ENCODE measurements at regions not wholly inside any gene's neighbourhood (a gene's known extent, or its start where the extent isn't known, plus 50 kb on each side); places are given as distances from the start of the nearest gene placed in this dataset.
A peak's percentile ranks its signal among the peaks of the same experiment; 100 is the strongest.

DNA sequence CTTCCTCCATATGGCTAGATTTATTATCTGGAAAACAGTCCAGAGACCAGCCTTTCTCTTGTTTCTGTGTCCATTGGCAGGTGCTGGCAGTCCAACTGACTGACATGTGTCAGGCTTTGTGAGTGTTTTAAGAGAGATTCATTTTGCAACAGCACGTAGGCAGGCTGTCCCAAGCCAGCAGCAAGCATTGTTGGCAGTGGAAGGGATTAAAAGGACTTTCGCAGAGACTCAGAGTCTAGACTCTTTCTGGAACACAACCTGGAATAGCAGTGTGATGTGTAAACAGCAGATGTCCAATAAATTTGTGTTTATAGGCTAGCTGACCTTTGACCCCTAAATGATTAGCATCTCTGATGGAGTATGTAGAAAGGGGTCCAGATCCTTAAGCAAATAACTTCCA lies 222.2 kb upstream of the SERP2 start:
- Histone ChIP-seq H3K27ac (ENCODE audit: low read depth in 1 of 2, low read length in 1 of 2) (no peak overlapping the region), H3K9me3 (ENCODE audit: control insufficient read depth in 2 of 2, insufficient read depth in 1 of 2, low read length in 1 of 2) (no peaks in the 10 kb centered on the region)
- WGBS, result 98% methylated on average over 2 of the region's 2 CpGs

GRCh38 chr13:44153496-44153895 lies 220.1 kb upstream of the SERP2 start:
- WGBS, result 98% methylated on average over 4 of the region's 4 CpGs
- no peak overlapping the region for H3K4me3 ChIP-seq (ENCODE audit: low read length in 2 of 2)
- no peak overlapping the region for H3K27ac ChIP-seq (ENCODE audit: low read depth in 1 of 2, low read length in 1 of 2)

More for the DNA sequence above, 222.2 kb upstream of the SERP2 start:
- no peaks in the 10 kb centered on the region for H3K36me3 ChIP-seq (ENCODE audit: control insufficient read depth in 2 of 2, insufficient read depth in 2 of 2, low read length in 1 of 2)
- H3K4me3 ChIP-seq (ENCODE audit: low read length in 2 of 2), result no peak overlapping the region
- no peaks in the 10 kb centered on the region for H3K27me3 ChIP-seq (ENCODE audit: control insufficient read depth in 2 of 2, insufficient read depth in 1 of 2, low read length in 1 of 2)
- DNase-seq (ENCODE audit: low read depth in 6 of 9, low spot score in 9 of 9), result no peak
- peaks cover 0 to 9% of the 10 kb centered on the region in 2 donors for H3K4me1 ChIP-seq (ENCODE audit: control insufficient read depth in 2 of 2, insufficient read depth in 2 of 2, low read length in 2 of 2)

DNA sequence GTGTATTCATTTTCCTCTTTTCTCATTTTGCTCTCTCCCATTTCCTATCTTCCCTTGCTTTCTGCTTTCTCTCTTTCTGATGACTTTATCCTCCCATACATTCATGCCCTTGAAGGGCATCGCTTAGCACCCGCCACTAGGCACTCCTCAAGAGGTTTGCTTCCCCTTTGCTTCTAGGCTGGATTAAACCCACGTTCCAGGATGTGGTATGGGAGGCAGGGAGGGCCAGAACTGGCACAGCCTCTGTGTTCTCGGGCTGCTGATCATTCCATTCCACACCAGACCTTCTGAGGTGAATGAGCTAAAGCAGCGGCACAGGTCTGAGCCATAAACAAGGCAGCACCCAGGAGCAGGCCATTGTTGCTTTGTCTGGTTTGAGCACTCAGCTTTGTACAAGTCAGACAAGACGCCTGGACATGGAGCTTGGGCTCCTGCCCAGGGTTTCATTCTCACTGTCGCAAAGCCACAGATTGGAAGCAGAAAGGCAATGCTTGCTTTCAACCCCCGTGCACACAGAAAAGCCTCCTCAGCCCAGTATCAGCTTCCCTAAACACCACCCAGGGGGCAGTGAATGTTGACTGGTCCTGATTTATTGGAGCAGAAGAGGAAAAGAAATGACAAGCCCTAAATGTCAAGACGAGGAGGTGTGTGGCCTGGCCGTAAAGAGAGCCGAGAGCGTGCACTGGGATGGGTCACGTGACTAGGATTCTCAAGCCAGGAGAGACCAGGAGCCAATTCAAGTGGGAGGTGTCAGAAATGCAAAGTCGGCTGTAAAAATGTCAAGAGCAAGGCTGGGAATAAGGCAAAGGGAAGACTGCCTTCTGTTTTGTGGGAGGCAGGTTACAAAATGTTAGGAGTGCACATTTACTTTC lies 218.0 kb upstream of the SERP2 start:
- 67% methylated on average over 14 of the region's 14 CpGs for WGBS
- no peak overlapping the region for H3K4me3 ChIP-seq (ENCODE audit: low read length in 2 of 2)
- no peak for DNase-seq (ENCODE audit: low read depth in 6 of 9, low spot score in 9 of 9)

More at GRCh38 chr13:44153496-44153895, 220.1 kb upstream of the SERP2 start:
- H3K36me3 ChIP-seq (ENCODE audit: control insufficient read depth in 2 of 2, insufficient read depth in 2 of 2, low read length in 1 of 2), result no peaks in the 10 kb centered on the region
- H3K27me3 ChIP-seq (ENCODE audit: control insufficient read depth in 2 of 2, insufficient read depth in 1 of 2, low read length in 1 of 2), result no peaks in the 10 kb centered on the region
- peaks cover 0 to 11% of the 10 kb centered on the region in 2 donors for H3K4me1 ChIP-seq (ENCODE audit: control insufficient read depth in 2 of 2, insufficient read depth in 2 of 2, low read length in 2 of 2)
- no peaks in the 10 kb centered on the region for H3K9me3 ChIP-seq (ENCODE audit: control insufficient read depth in 2 of 2, insufficient read depth in 1 of 2, low read length in 1 of 2)
- DNase-seq (ENCODE audit: low read depth in 6 of 9, low spot score in 9 of 9), result no peak

GRCh38 chr13:44156294-44156658 lies 217.3 kb upstream of the SERP2 start:
- H3K27me3 ChIP-seq (ENCODE audit: control insufficient read depth in 2 of 2, insufficient read depth in 1 of 2, low read length in 1 of 2), result no peaks in the 10 kb centered on the region
- no peak overlapping the region for H3K27ac ChIP-seq (ENCODE audit: low read depth in 1 of 2, low read length in 1 of 2)
- DNase-seq (ENCODE audit: low read depth in 6 of 9, low spot score in 9 of 9), result no peak
- no peak overlapping the region for H3K4me3 ChIP-seq (ENCODE audit: low read length in 2 of 2)
- WGBS, result 96% methylated on average over 4 of the region's 4 CpGs
- peaks cover 0 to 22% of the 10 kb centered on the region in 2 donors for H3K4me1 ChIP-seq (ENCODE audit: control insufficient read depth in 2 of 2, insufficient read depth in 2 of 2, low read length in 2 of 2)
- H3K36me3 ChIP-seq (ENCODE audit: control insufficient read depth in 2 of 2, insufficient read depth in 2 of 2, low read length in 1 of 2), result no peaks in the 10 kb centered on the region
- no peaks in the 10 kb centered on the region for H3K9me3 ChIP-seq (ENCODE audit: control insufficient read depth in 2 of 2, insufficient read depth in 1 of 2, low read length in 1 of 2)

More for the DNA sequence above, 218.0 kb upstream of the SERP2 start:
- peaks cover 0 to 20% of the 10 kb centered on the region in 2 donors for H3K4me1 ChIP-seq (ENCODE audit: control insufficient read depth in 2 of 2, insufficient read depth in 2 of 2, low read length in 2 of 2)
- no peaks in the 10 kb centered on the region for H3K36me3 ChIP-seq (ENCODE audit: control insufficient read depth in 2 of 2, insufficient read depth in 2 of 2, low read length in 1 of 2)
- no peaks in the 10 kb centered on the region for H3K27me3 ChIP-seq (ENCODE audit: control insufficient read depth in 2 of 2, insufficient read depth in 1 of 2, low read length in 1 of 2)
- H3K27ac ChIP-seq (ENCODE audit: low read depth in 1 of 2, low read length in 1 of 2), result peak overlapping the region; percentile 21 to 27
- no peaks in the 10 kb centered on the region for H3K9me3 ChIP-seq (ENCODE audit: control insufficient read depth in 2 of 2, insufficient read depth in 1 of 2, low read length in 1 of 2)

GRCh38 chr13:44157606-44158005 lies 216.0 kb upstream of the SERP2 start:
- DNase-seq (ENCODE audit: low read depth in 6 of 9, low spot score in 9 of 9), result no peak
- Histone ChIP-seq H3K4me3 (ENCODE audit: low read length in 2 of 2) (no peak overlapping the region), H3K4me1 (ENCODE audit: control insufficient read depth in 2 of 2, insufficient read depth in 2 of 2, low read length in 2 of 2) (peaks cover 0 to 22% of the 10 kb centered on the region in 2 donors), H3K36me3 (ENCODE audit: control insufficient read depth in 2 of 2, insufficient read depth in 2 of 2, low read length in 1 of 2) (no peaks in the 10 kb centered on the region), H3K9me3 (ENCODE audit: control insufficient read depth in 2 of 2, insufficient read depth in 1 of 2, low read length in 1 of 2) (no peaks in the 10 kb centered on the region), H3K27ac (ENCODE audit: low read depth in 1 of 2, low read length in 1 of 2) (no peak overlapping the region), H3K27me3 (ENCODE audit: control insufficient read depth in 2 of 2, insufficient read depth in 1 of 2, low read length in 1 of 2) (no peaks in the 10 kb centered on the region)
- WGBS, result 96% methylated on average over 5 of the region's 5 CpGs

DNA sequence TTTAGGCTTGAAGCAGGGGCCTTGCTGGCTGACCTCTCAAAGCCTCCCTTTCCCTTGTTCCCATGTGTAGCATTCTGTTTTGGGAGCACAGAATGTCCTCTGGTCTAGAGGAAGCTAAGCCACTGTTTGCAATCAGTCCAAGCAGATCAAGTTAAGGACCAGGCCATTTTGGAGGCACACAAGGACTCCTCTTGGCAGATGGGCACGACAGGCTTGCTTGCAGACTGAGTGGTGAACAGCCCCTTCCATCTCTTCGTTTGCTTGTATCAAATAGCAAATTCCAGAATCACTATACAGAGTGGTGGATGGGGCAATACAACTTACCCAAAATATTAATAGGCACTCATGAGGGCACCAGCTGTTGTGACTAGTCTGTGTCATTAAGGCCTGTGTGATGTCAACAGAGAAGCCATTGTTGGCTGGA lies 215.5 kb upstream of the SERP2 start:
- peaks cover 0 to 22% of the 10 kb centered on the region in 2 donors for H3K4me1 ChIP-seq (ENCODE audit: control insufficient read depth in 2 of 2, insufficient read depth in 2 of 2, low read length in 2 of 2)
- no peak overlapping the region for H3K4me3 ChIP-seq (ENCODE audit: low read length in 2 of 2)
- H3K36me3 ChIP-seq (ENCODE audit: control insufficient read depth in 2 of 2, insufficient read depth in 2 of 2, low read length in 1 of 2), result no peaks in the 10 kb centered on the region
- H3K9me3 ChIP-seq (ENCODE audit: control insufficient read depth in 2 of 2, insufficient read depth in 1 of 2, low read length in 1 of 2), result no peaks in the 10 kb centered on the region
- WGBS, result 94% methylated on average over 2 of the region's 2 CpGs
- H3K27me3 ChIP-seq (ENCODE audit: control insufficient read depth in 2 of 2, insufficient read depth in 1 of 2, low read length in 1 of 2), result no peaks in the 10 kb centered on the region
- no peak for DNase-seq (ENCODE audit: low read depth in 6 of 9, low spot score in 9 of 9)
- H3K27ac ChIP-seq (ENCODE audit: low read depth in 1 of 2, low read length in 1 of 2), result no peak overlapping the region

DNA sequence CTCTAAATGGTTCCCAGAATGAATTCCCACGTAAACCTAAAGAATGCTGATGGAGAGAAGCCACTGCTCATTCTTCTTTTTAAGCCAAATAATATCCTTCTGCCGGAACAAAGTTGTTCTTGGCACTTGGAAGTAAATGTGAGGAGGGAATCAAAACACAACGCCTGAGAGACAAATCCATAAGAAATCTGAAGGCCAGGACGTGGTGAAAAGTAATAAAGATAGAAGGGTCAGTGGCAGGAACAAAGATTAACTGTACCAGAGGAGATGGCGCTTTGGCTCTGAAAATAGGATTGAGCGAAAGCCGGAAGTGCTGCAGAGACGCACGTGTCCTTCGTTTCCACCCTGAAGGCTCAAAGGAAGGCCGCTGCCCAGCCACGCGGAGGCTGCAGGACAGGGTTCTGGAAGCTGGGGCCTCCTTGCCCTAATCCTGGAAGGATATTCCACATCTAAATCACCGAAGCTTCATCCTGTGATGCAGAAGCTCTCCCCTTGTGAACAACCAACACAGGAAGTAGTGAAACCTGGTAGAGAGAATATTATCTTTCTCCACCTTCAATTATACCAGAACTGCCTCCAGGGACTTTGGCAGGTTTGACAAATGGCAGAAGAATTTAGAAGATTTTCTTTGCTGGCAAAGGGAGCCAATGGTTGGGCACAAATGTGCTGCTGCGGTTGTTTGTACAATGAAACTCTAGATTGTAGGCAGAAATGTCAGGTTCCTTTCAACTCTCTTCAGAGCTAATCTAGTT lies 214.6 kb upstream of the SERP2 start:
- H3K4me1 ChIP-seq (ENCODE audit: control insufficient read depth in 2 of 2, insufficient read depth in 2 of 2, low read length in 2 of 2), result peaks cover 0 to 22% of the 10 kb centered on the region in 2 donors

DNA sequence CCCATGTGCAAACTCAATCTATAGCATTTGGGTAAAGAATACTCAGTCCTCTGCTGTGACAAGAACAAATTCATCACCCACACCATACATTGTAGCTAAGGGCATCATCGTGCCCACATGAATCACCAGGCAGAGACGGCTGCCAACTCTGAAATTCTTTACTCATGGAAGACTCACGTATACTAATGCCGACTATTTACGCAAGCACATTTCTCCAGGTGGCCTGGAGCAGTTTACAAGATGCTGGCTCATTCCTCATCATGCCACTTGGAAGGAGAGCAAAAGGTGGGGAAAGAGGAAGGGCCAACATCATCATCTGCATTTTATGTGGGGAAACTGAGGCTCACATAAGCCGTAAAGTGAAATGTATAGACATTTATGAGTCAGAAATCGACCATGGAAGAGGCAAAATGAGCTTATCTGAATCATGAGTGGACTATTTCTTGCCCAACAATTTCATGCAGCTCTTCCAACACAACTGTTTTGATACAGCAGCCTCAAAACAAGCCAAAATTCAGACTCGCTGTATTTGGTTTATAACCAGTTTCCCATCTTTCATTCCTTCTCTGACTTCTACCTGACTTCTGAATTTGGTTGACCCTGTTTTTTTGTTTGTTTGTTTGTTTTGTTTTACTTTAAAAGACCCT lies 213.9 kb upstream of the SERP2 start:
- WGBS, result 85% methylated on average over 8 of the region's 8 CpGs
- no peaks in the 10 kb centered on the region for H3K27me3 ChIP-seq (ENCODE audit: control insufficient read depth in 2 of 2, insufficient read depth in 1 of 2, low read length in 1 of 2)
- H3K4me1 ChIP-seq (ENCODE audit: control insufficient read depth in 2 of 2, insufficient read depth in 2 of 2, low read length in 2 of 2), result peaks cover 0 to 22% of the 10 kb centered on the region in 2 donors
- no peak overlapping the region for H3K27ac ChIP-seq (ENCODE audit: low read depth in 1 of 2, low read length in 1 of 2)
- H3K4me3 ChIP-seq (ENCODE audit: low read length in 2 of 2), result no peak overlapping the region
- no peak for DNase-seq (ENCODE audit: low read depth in 6 of 9, low spot score in 9 of 9)
- no peaks in the 10 kb centered on the region for H3K9me3 ChIP-seq (ENCODE audit: control insufficient read depth in 2 of 2, insufficient read depth in 1 of 2, low read length in 1 of 2)
- H3K36me3 ChIP-seq (ENCODE audit: control insufficient read depth in 2 of 2, insufficient read depth in 2 of 2, low read length in 1 of 2), result no peaks in the 10 kb centered on the region

More for the DNA sequence above, 214.6 kb upstream of the SERP2 start:
- no peak for DNase-seq (ENCODE audit: low read depth in 6 of 9, low spot score in 9 of 9)
- Histone ChIP-seq H3K27ac (ENCODE audit: low read depth in 1 of 2, low read length in 1 of 2) (no peak overlapping the region), H3K9me3 (ENCODE audit: control insufficient read depth in 2 of 2, insufficient read depth in 1 of 2, low read length in 1 of 2) (no peaks in the 10 kb centered on the region), H3K4me3 (ENCODE audit: low read length in 2 of 2) (no peak overlapping the region), H3K36me3 (ENCODE audit: control insufficient read depth in 2 of 2, insufficient read depth in 2 of 2, low read length in 1 of 2) (no peaks in the 10 kb centered on the region), H3K27me3 (ENCODE audit: control insufficient read depth in 2 of 2, insufficient read depth in 1 of 2, low read length in 1 of 2) (no peaks in the 10 kb centered on the region)
- WGBS, result 95% methylated on average over 15 of the region's 15 CpGs
